Rectal smooth muscle tissue (tissue), 1 donor: ENCODE measurements at regions not wholly inside any gene's neighbourhood (a gene's known extent, or its start where the extent isn't known, plus 50 kb on each side); places are given as distances from the start of the nearest gene placed in this dataset.
"Not testable (repeated sequence)": the region's sequence is repeated elsewhere in the genome, so short reads cannot be mapped to it uniquely, and the experiment has no call there.

Experiments used
- H3K27ac ChIP-seq: one replicate; pipeline ENCODE4 v1.7.0; 2013; ENCODE audit warnings: low read depth, low read length, inconsistent platforms
- H3K27me3 ChIP-seq: one replicate; pipeline ENCODE4 v1.7.0; 2013; ENCODE audit warnings: low read length; ENCODE audit not compliant: control insufficient read depth, insufficient read depth
- H3K36me3 ChIP-seq: one replicate; pipeline ENCODE4 v1.7.0; 2013; ENCODE audit warnings: low read length; ENCODE audit not compliant: control insufficient read depth, insufficient read depth
- H3K4me1 ChIP-seq: one replicate; pipeline ENCODE4 v1.7.0; 2013; ENCODE audit warnings: low read length; ENCODE audit not compliant: control insufficient read depth, insufficient read depth
- H3K4me3 ChIP-seq: one replicate; pipeline ENCODE4 v1.7.0; 2013; ENCODE audit warnings: low read length
- H3K9ac ChIP-seq: one replicate; pipeline ENCODE4 v1.7.0; 2013; ENCODE audit warnings: low read length

- no peaks in the 10 kb centered on the region for H3K27me3 ChIP-seq
- no peak overlapping the region for H3K9ac ChIP-seq
- H3K27ac ChIP-seq, result no peak overlapping the region
- H3K4me3 ChIP-seq, result no peak overlapping the region
- H3K4me1 ChIP-seq, result no peaks in the 10 kb centered on the region
- no peaks in the 10 kb centered on the region for H3K36me3 ChIP-seq
Observed at GRCh38 chr6:11423072-11423471, 114.5 kb upstream of the TMEM170B start.

DNA sequence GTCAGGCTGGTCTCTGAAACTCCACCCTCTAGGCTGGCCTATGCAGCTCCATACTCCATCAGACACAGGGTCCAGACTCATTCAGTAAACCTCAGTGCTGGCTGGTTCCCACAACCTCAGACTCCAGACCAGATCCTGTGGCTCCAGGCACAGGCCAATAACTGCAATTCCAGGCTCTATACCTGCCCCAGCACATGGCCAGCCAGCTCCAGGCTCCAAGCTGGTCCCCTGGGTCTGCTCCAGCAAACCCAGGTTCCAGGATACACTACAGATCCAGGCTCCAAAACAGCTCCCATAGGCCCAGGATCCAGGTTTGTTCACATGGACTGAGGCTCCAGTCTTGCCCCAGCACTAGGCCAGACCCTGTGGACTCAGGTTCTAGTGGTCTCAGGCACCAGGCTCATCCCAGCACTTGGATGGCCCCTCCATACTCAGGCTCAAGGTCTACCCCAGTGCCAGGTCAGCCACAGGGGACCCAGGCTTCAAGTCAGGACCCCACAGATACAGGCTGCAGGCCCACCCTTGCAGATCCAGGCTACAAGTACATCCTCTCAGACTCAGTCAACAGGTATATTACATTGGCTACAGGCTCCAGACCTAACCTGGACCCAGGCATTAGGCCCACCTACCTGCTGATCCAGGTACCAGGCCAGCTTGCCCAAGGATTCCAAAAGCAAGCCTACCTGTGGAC, 117.6 kb upstream of the TMEM170B start:
- no peaks in the 10 kb centered on the region for H3K4me1 ChIP-seq
- no peak overlapping the region for H3K27ac ChIP-seq
- no peak overlapping the region for H3K4me3 ChIP-seq
- H3K27me3 ChIP-seq, result no peaks in the 10 kb centered on the region
- H3K36me3 ChIP-seq, result no peaks in the 10 kb centered on the region
- no peak overlapping the region for H3K9ac ChIP-seq

- Histone ChIP-seq H3K27me3 (no peaks in the 10 kb centered on the region), H3K27ac (no peak overlapping the region), H3K9ac (no peak overlapping the region), H3K4me3 (no peak overlapping the region), H3K36me3 (no peaks in the 10 kb centered on the region), H3K4me1 (no peaks in the 10 kb centered on the region)
Observed at GRCh38 chr6:11418290-11418905, 119.2 kb upstream of the TMEM170B start.

DNA sequence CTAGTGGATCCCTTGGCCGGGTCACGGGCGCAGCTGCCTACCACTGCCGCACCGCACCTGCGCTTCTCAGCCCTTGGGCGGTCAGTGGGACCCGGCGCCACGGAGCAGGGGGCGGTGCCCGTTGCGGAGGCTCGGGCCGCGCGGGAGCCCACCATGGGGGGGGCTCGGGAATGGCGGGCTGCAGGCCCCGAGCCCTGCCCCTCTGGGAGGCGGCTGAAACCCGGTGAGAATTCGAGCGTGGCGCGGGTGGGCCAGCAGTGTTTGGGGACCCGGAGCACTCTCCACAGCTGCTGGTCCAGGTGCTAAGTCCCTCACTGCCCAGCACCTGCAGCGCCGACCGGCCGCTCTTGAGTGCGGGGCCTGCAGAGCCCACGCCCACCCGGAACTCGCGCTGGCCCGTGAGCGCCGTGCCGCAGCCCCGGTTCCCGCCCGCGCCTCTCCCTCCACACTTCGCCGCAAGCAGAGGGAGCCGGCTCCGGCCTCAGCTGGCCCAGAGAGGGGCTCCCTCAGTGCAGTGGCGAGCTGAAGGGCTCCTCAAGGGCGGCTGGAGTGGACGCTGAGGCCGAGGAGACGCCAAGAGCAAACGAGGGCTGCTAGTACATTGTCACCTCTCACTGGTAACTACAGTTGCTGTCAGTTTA, 120.5 kb upstream of the TMEM170B start:
- Histone ChIP-seq H3K9ac (no peak overlapping the region), H3K4me1 (no peaks in the 10 kb centered on the region), H3K27me3 (no peaks in the 10 kb centered on the region), H3K27ac (no peak overlapping the region), H3K4me3 (no peak overlapping the region), H3K36me3 (no peaks in the 10 kb centered on the region)

- H3K36me3 ChIP-seq, H3K9ac ChIP-seq, H3K27ac ChIP-seq, H3K4me1 ChIP-seq, H3K27me3 ChIP-seq, H3K4me3 ChIP-seq: not testable (repeated sequence)
Observed at GRCh38 chr6:11416099-11416935, 121.2 kb upstream of the TMEM170B start.

- no peak overlapping the region for H3K4me3 ChIP-seq
- H3K27ac ChIP-seq, result no peak overlapping the region
- no peak overlapping the region for H3K9ac ChIP-seq
- H3K27me3 ChIP-seq, result no peaks in the 10 kb centered on the region
- H3K36me3 ChIP-seq, result no peaks in the 10 kb centered on the region
- no peaks in the 10 kb centered on the region for H3K4me1 ChIP-seq
Observed at GRCh38 chr6:11415557-11415956, 122.0 kb upstream of the TMEM170B start.

DNA sequence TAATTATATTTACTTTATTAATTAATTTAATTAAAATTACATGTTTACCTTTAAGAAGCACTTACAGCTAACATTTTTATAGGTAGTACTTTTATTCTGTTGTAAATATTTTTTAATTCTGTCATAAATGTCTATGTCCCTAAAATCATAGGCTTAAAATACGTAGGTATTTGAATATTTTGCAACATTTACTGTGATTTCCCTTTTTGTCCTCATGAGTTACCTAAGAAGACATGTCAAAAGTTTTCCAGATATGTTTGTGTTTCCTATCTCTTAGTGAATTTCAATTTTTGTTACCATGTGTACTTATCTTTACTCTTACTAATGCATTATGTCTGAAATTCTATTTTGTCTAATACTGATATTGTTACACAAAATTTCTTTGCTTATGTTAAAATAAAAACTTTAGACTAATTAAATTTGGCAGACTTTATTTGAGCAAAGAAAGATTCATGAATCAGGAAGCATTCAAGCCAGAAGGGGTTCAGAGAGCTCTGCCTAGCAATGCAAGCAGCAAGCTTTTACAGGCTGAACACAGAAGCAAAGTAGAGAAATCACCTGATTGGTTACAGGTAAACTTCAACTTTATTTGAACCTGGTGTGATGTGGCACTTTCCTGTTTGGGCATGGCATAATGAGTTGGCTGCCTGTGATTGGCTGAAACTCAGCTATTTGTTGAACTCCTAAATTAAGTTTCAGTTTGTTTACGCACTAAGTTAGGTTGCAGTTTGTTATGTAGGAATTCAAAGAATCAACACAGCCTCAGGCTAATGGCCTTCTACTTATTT, 123.2 kb upstream of the TMEM170B start:
- no peak overlapping the region for H3K27ac ChIP-seq
- no peaks in the 10 kb centered on the region for H3K36me3 ChIP-seq
- H3K4me1 ChIP-seq, result no peaks in the 10 kb centered on the region
- H3K9ac ChIP-seq, result no peak overlapping the region
- no peaks in the 10 kb centered on the region for H3K27me3 ChIP-seq
- no peak overlapping the region for H3K4me3 ChIP-seq

DNA sequence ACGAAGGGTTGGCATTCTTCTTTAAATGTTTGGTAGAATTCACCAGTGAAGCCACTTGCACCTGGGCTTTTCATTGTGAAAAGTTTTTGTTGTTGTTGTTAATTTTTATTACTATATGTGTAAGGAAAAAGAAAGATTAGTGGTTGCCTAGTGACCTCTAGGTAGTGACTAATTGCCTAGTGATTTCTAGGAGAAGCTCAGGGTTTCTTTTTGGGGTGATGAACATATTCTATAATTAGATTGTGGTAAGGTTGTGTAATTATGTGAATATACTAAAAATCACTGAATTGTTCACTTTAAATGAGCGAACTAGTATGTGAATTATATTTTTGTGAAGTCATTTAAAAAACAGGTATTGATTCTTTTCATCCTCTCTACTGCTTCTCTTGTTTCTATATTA, 123.8 kb upstream of the TMEM170B start:
- no peaks in the 10 kb centered on the region for H3K4me1 ChIP-seq
- no peak overlapping the region for H3K9ac ChIP-seq
- H3K27me3 ChIP-seq, result no peaks in the 10 kb centered on the region
- no peak overlapping the region for H3K4me3 ChIP-seq
- H3K36me3 ChIP-seq, result no peaks in the 10 kb centered on the region
- no peak overlapping the region for H3K27ac ChIP-seq

GRCh38 chr6:11413117-11413687, 124.3 kb upstream of the TMEM170B start:
- Histone ChIP-seq H3K4me1 (no peaks in the 10 kb centered on the region), H3K4me3 (no peak overlapping the region), H3K9ac (no peak overlapping the region), H3K36me3 (no peaks in the 10 kb centered on the region), H3K27ac (no peak overlapping the region), H3K27me3 (no peaks in the 10 kb centered on the region)

DNA sequence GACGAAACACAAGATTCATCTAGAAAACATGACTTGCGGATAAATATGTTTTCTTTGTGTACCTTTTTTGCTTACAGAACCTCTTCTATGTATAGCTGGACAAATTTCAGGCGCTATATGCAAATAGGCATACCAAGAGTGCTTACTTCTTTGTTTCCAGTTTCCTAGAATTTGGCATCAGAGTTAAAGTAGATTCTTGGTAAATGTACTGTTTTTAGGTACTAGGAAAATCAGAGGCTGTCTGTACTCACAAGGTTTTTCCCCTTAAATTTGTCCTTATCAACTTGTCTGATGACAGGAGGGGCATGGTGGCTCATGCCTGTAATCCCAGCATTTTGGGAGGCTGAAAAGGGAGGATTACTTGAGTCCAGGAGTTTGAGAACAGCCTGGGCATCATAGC, 124.9 kb upstream of the TMEM170B start:
- H3K4me3 ChIP-seq, result no peak overlapping the region
- no peak overlapping the region for H3K27ac ChIP-seq

DNA sequence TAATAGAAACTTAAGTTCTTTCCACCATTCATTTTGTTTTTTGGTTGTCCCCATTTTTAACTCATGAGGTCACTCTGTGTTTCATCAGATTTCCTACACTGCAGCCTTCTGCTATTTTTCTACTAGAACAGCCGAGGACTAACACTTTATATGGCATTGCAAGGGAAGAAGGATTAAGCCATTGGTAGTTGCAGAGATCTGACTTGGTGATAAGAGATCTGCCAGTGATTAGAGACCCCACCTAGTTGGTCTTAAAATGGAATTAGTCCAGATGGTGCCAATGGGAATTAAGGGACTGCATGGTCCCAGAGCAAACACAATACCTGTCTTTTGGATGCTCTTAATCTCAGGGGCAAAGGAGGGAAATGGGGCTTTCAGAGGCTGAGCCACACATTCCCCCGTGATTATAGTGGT, 125.5 kb upstream of the TMEM170B start:
- no peak overlapping the region for H3K27ac ChIP-seq
- H3K36me3 ChIP-seq, result no peaks in the 10 kb centered on the region
- no peak overlapping the region for H3K9ac ChIP-seq
- no peak overlapping the region for H3K4me3 ChIP-seq
- H3K27me3 ChIP-seq, result no peaks in the 10 kb centered on the region
- H3K4me1 ChIP-seq, result no peaks in the 10 kb centered on the region

More for the DNA sequence above, 124.9 kb upstream of the TMEM170B start:
- H3K36me3 ChIP-seq, result no peaks in the 10 kb centered on the region
- H3K4me1 ChIP-seq, result no peaks in the 10 kb centered on the region
- no peaks in the 10 kb centered on the region for H3K27me3 ChIP-seq
- H3K9ac ChIP-seq, result no peak overlapping the region
